Gastroesophageal sphincter (tissue), 3 donors: ENCODE measurements at regions not wholly inside any gene's neighbourhood (a gene's known extent, or its start where the extent isn't known, plus 50 kb on each side); places are given as distances from the start of the nearest gene placed in this dataset.

Experiments
- CTCF ChIP-seq, 4 experiments: fragments of 200-600 bp in 2 of 4; fragments of 450-650 bp in 2 of 4; sonication (generic) in 1 of 4; IDR thresholded peaks; one replicate each; pipeline ENCODE4 v1.5.1; 2017 to 2019; ENCODE audit warnings: antibody characterized with exemption in 4 of 4, mild to moderate bottlenecking in 2 of 4, moderate library complexity in 2 of 4
- POLR2A ChIP-seq, 2 donors: fragments of 450-650 bp; IDR thresholded peaks; one replicate each; pipeline ENCODE4 v1.6.1; 2017; ENCODE audit warnings: antibody characterized with exemption in 2 of 2, mild to moderate bottlenecking in 2 of 2, moderate library complexity in 1 of 2

GRCh38 chr12:67078957-67079356 is 190.2 kb upstream of the CAND1 start:
- TF ChIP-seq POLR2A (IDR thresholded peaks at IDR 0.05) (no peak), CTCF (IDR thresholded peaks at IDR 0.05) (no peak)
